ENCODE measurements at regions not wholly inside any gene's neighbourhood (a gene's known extent, or its start where the extent isn't known, plus 50 kb on each side); places are given as distances from the start of the nearest gene placed in this dataset.
"Not testable (repeated sequence)": the region's sequence is repeated elsewhere in the genome, so short reads cannot be mapped to it uniquely, and the experiment has no call there.

GRCh38 chr20:60102665-60103210 is 144.5 kb downstream of the CDH26 start:
- intact Hi-C loops (cut with micrococcal nuclease): no loop called here
- peaks cover 3% of the 10 kb centered on the region for H3K27me3 ChIP-seq (ENCODE audit: low read depth)
- no peak overlapping the region for H3K27ac ChIP-seq (replicated peaks)
- no peaks in the 10 kb centered on the region for H3K4me1 ChIP-seq
- H3K9me3 ChIP-seq (replicated peaks): peaks cover 11% of the 10 kb centered on the region
- TF ChIP-seq CTCF (IDR thresholded peaks at IDR 0.05; ENCODE audit: borderline replicate concordance): no peak
- H3K36me3 ChIP-seq: no peaks in the 10 kb centered on the region
- H3K4me3 ChIP-seq: no peak overlapping the region
- DNase-seq: no peak

GRCh38 chr20:60104993-60105803 is 147.0 kb downstream of the CDH26 start:
- TF ChIP-seq CTCF (IDR thresholded peaks at IDR 0.05; ENCODE audit: borderline replicate concordance): no peak

GRCh38 chr20:60106186-60106585 is 148.0 kb downstream of the CDH26 start:
- H3K36me3 ChIP-seq; H3K27ac ChIP-seq (replicated peaks); H3K9me3 ChIP-seq (replicated peaks); DNase-seq; H3K4me3 ChIP-seq; intact Hi-C loops (cut with micrococcal nuclease); H3K4me1 ChIP-seq: not testable (repeated sequence)
- peaks cover 16% of the 10 kb centered on the region for H3K27me3 ChIP-seq (ENCODE audit: low read depth)

More at GRCh38 chr20:60104993-60105803, 147.0 kb downstream of the CDH26 start:
- Histone ChIP-seq H3K27me3 (ENCODE audit: low read depth) (peaks cover 8% of the 10 kb centered on the region), H3K36me3 (no peaks in the 10 kb centered on the region), H3K4me3 (no peak overlapping the region), H3K27ac (replicated peaks) (no peak overlapping the region), H3K9me3 (replicated peaks) (no peaks in the 10 kb centered on the region), H3K4me1 (no peaks in the 10 kb centered on the region)
- DNase-seq: no peak
- intact Hi-C loops (cut with micrococcal nuclease): no loop called here

GRCh38 chr20:60107621-60108390 is 149.6 kb downstream of the CDH26 start:
- no peaks in the 10 kb centered on the region for H3K4me1 ChIP-seq
- TF ChIP-seq CTCF (IDR thresholded peaks at IDR 0.05; ENCODE audit: borderline replicate concordance): no peak
- H3K27ac ChIP-seq (replicated peaks): no peak overlapping the region
- intact Hi-C loops (cut with micrococcal nuclease): no loop called here
- no peak overlapping the region for H3K4me3 ChIP-seq
- DNase-seq: no peak
- no peaks in the 10 kb centered on the region for H3K9me3 ChIP-seq (replicated peaks)
- H3K36me3 ChIP-seq: no peaks in the 10 kb centered on the region
- peaks cover 17% of the 10 kb centered on the region for H3K27me3 ChIP-seq (ENCODE audit: low read depth)

GRCh38 chr20:60108397-60108796 is 150.2 kb downstream of the CDH26 start:
- Histone ChIP-seq H3K36me3 (no peaks in the 10 kb centered on the region), H3K4me3 (no peak overlapping the region), H3K27ac (replicated peaks) (no peak overlapping the region), H3K4me1 (no peaks in the 10 kb centered on the region), H3K27me3 (ENCODE audit: low read depth) (peaks cover 17% of the 10 kb centered on the region), H3K9me3 (replicated peaks) (no peaks in the 10 kb centered on the region)
- no peak for DNase-seq
- TF ChIP-seq CTCF (IDR thresholded peaks at IDR 0.05; ENCODE audit: borderline replicate concordance): no peak
- intact Hi-C loops (cut with micrococcal nuclease): no loop called here
